Mesendoderm (in vitro differentiated cells): ENCODE measurements at regions not wholly inside any gene's neighbourhood (a gene's known extent, or its start where the extent isn't known, plus 50 kb on each side); places are given as distances from the start of the nearest gene placed in this dataset.

Experiments
- DNase-seq: peaks from one replicate; pipeline ENCODE4 v3.0.0; 2013
- H2AK5ac ChIP-seq: 2 replicates; pipeline ENCODE4 v1.6.1; 2013; ENCODE audit warnings: low read length, inconsistent platforms
- H2BK120ac ChIP-seq: 2 replicates; pipeline ENCODE4 v1.6.1; 2013; ENCODE audit warnings: low read depth, mild to moderate bottlenecking, low read length, moderate library complexity, mixed read lengths
- H2BK15ac ChIP-seq: replicated peaks from 2 replicates; pipeline ENCODE4 v1.6.1; 2013; ENCODE audit warnings: low read depth, mild to moderate bottlenecking, moderate library complexity
- H2BK5ac ChIP-seq: 2 replicates; pipeline ENCODE4 v1.6.1; 2013; ENCODE audit warnings: low read length, inconsistent platforms
- H3K18ac ChIP-seq: 2 replicates; pipeline ENCODE4 v1.6.1; 2013; ENCODE audit warnings: mild to moderate bottlenecking, low read length, mixed read lengths
- H3K23ac ChIP-seq: one replicate; pipeline ENCODE4 v1.6.1; 2013; ENCODE audit warnings: low read length
- H3K27ac ChIP-seq: 2 replicates; pipeline ENCODE4 v1.5.1; 2013; ENCODE audit warnings: low read depth, mild to moderate bottlenecking, inconsistent platforms, low read length, moderate library complexity
- H3K27me3 ChIP-seq: 2 replicates; pipeline ENCODE4 v1.6.1; 2013; ENCODE audit warnings: low read length, control low read depth, mild to moderate bottlenecking, inconsistent platforms; ENCODE audit not compliant: insufficient read depth, poor library complexity
- H3K36me3 ChIP-seq: 2 replicates; pipeline ENCODE4 v1.6.1; 2013; ENCODE audit warnings: low read length, inconsistent platforms; ENCODE audit not compliant: control insufficient read depth, insufficient read depth
- H3K4ac ChIP-seq: one replicate; pipeline ENCODE4 v1.6.1; 2013; ENCODE audit warnings: low read depth, mild to moderate bottlenecking, low read length, moderate library complexity
- H3K4me1 ChIP-seq: 2 replicates; pipeline ENCODE4 v1.6.1; 2013; ENCODE audit warnings: low read depth, low read length, inconsistent platforms; ENCODE audit not compliant: control insufficient read depth
- H3K4me2 ChIP-seq: 2 replicates; pipeline ENCODE4 v1.6.1; 2013; ENCODE audit warnings: low read length
- H3K4me3 ChIP-seq: 2 replicates; pipeline ENCODE4 v1.5.1; 2013; ENCODE audit warnings: mild to moderate bottlenecking, low read length
- H3K56ac ChIP-seq: one replicate; pipeline ENCODE4 v1.6.1; 2013; ENCODE audit warnings: low read length
- H3K79me1 ChIP-seq: 2 replicates; pipeline ENCODE4 v1.6.1; 2013; ENCODE audit warnings: low read length, inconsistent platforms
- H3K79me2 ChIP-seq: 2 replicates; pipeline ENCODE4 v1.6.1; 2013; ENCODE audit warnings: mild to moderate bottlenecking, low read length; ENCODE audit not compliant: control insufficient read depth, insufficient read depth
- H3K9ac ChIP-seq: 2 replicates; pipeline ENCODE4 v1.6.1; 2013; ENCODE audit warnings: low read length, inconsistent platforms
- H4K5ac ChIP-seq: one replicate; pipeline ENCODE4 v1.6.1; 2013; ENCODE audit warnings: low read length
- H4K8ac ChIP-seq: one replicate; pipeline ENCODE4 v1.6.1; 2013; ENCODE audit warnings: low read depth, mild to moderate bottlenecking, control low read depth, low read length, moderate library complexity
- WGBS: extraction: QIAGEN DNeasy Blood & Tissue Kit; methylation state at CpG from one replicate; pipeline ENCODE4 v1.1.7; 2013; ENCODE audit warnings: low lambda C conversion rate, missing lambda C conversion rate; ENCODE audit not compliant: insufficient coverage; ENCODE audit errors: extremely low coverage; 5-methylcytosine and 5-hydroxymethylcytosine counted together

GRCh38 chr2:144235050-144235449 is 284.9 kb downstream of the ZEB2 start:
- Histone ChIP-seq H3K27me3 (no peaks in the 10 kb centered on the region), H3K36me3 (no peaks in the 10 kb centered on the region), H3K4me3 (no peak overlapping the region), H4K8ac (no peak overlapping the region), H3K79me1 (no peaks in the 10 kb centered on the region), H3K23ac (no peak overlapping the region), H3K18ac (no peak overlapping the region), H3K27ac (no peak overlapping the region), H3K79me2 (no peaks in the 10 kb centered on the region), H3K4me1 (peaks cover 3% of the 10 kb centered on the region), H2BK15ac (no peak overlapping the region), H3K4me2 (no peak overlapping the region), H3K56ac (no peak overlapping the region), H2BK120ac (no peak overlapping the region), H4K5ac (no peak overlapping the region), H2AK5ac (no peak overlapping the region), H2BK5ac (no peak overlapping the region), H3K4ac (no peak overlapping the region), H3K9ac (no peak overlapping the region)
- no peak for DNase-seq
- WGBS = no CpG with 5 or more reads among the region's 1 CpG

DNA sequence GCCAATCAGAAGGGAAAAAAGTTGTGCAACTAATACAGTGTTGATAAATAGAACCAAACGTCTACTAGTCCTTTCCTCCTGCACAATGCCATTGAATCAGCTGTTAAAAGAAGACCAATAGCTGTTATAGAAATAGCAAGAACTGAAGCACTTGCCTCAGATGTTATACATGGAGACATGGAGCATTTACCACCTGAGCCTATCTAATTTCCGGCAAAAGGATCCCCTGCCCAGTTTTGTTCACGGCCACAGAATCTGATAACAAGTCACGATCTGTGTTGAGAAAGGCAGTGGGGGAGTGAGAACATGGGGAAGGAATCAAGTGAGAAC is 285.4 kb downstream of the ZEB2 start:
- H3K4ac ChIP-seq = no peak overlapping the region
- peaks cover 3% of the 10 kb centered on the region for H3K4me1 ChIP-seq
- no peak overlapping the region for H3K23ac ChIP-seq
- H2BK120ac ChIP-seq = no peak overlapping the region
- no peaks in the 10 kb centered on the region for H3K36me3 ChIP-seq
- H3K79me1 ChIP-seq = no peaks in the 10 kb centered on the region
- no peak overlapping the region for H3K4me2 ChIP-seq
- H2AK5ac ChIP-seq = no peak overlapping the region
- H4K8ac ChIP-seq = no peak overlapping the region
- H3K27ac ChIP-seq = no peak overlapping the region
- H3K27me3 ChIP-seq = no peaks in the 10 kb centered on the region
- no peak overlapping the region for H2BK15ac ChIP-seq
- no peak for DNase-seq
- no peak overlapping the region for H3K9ac ChIP-seq
- H3K79me2 ChIP-seq = no peaks in the 10 kb centered on the region
- no CpG with 5 or more reads among the region's 4 CpGs for WGBS
- no peak overlapping the region for H3K18ac ChIP-seq
- no peak overlapping the region for H3K4me3 ChIP-seq
- no peak overlapping the region for H4K5ac ChIP-seq
- H2BK5ac ChIP-seq = no peak overlapping the region
- H3K56ac ChIP-seq = no peak overlapping the region

DNA sequence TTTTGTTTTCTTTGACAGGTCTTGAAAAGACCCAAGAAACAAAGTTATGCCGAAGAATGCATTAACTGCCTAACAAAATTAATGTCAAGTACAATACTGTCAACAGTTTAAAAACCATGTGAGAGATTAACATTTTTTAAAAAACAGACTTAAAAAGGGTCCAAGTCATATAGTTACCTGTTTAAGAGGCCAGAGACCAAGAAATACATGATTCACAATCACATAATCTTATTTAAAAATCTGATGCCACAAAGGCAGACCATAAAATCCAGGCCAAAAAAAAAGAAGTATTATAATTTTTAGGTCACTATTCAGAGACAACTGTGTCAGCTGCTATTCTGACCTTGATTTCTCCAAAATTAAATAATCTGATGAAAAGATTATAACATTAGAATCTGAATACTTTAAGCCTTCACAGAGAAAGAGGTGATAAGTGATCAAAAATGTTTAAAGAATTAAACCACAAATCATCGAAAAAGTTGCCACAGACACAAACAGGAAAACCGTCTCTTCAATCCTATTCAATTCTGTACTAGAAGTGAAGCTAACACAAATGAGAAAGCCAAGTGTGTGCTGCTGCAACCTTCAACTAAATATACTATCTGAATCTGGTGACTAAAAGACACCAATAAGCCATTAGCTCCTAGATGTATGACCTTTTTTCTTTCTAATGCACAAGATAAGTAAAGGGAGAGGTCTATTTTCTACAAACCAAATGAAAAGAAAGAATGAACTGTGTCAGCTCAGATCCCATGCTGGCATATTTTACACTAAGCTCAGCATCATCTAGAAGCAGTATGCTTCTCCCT is 286.0 kb downstream of the ZEB2 start:
- Histone ChIP-seq H4K8ac (no peak overlapping the region), H3K27ac (no peak overlapping the region), H3K79me2 (no peaks in the 10 kb centered on the region), H3K9ac (no peak overlapping the region), H3K56ac (no peak overlapping the region), H3K79me1 (no peaks in the 10 kb centered on the region), H3K4ac (no peak overlapping the region), H3K27me3 (no peaks in the 10 kb centered on the region), H4K5ac (no peak overlapping the region), H3K4me1 (peaks cover 3% of the 10 kb centered on the region), H3K4me2 (no peak overlapping the region), H3K23ac (no peak overlapping the region), H2BK5ac (no peak overlapping the region), H2BK120ac (no peak overlapping the region), H2BK15ac (no peak overlapping the region), H3K4me3 (no peak overlapping the region), H2AK5ac (no peak overlapping the region), H3K36me3 (no peaks in the 10 kb centered on the region), H3K18ac (no peak overlapping the region)
- DNase-seq = no peak
- WGBS = no CpG with 5 or more reads among the region's 3 CpGs

DNA sequence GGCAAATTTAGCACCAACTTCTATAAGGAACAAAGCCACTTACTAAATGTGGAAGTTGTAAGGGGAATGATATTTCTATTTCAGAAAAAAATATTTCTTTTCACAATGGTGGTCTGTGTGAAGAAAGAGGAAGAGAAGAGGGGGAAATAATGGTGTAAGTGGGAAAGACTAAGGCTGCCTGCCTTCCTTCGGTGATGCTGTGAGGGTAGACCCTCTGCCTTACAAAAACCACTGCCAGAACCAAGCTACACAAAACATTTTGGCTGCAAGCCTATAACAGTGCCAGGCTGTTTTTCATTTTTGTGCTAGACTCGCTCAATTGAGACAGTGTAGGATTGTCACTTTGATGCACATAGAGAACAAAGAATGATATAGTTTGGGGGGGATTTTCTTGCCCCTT is 286.6 kb downstream of the ZEB2 start:
- no peaks in the 10 kb centered on the region for H3K79me2 ChIP-seq
- no peaks in the 10 kb centered on the region for H3K27me3 ChIP-seq
- H3K79me1 ChIP-seq = no peaks in the 10 kb centered on the region
- no peak overlapping the region for H2AK5ac ChIP-seq
- H3K4me1 ChIP-seq = peaks cover 3% of the 10 kb centered on the region
- WGBS = no CpG with 5 or more reads among the region's 2 CpGs
- H2BK15ac ChIP-seq = no peak overlapping the region
- no peak overlapping the region for H4K5ac ChIP-seq
- H3K4me2 ChIP-seq = no peak overlapping the region
- H3K36me3 ChIP-seq = no peaks in the 10 kb centered on the region
- DNase-seq = no peak
- no peak overlapping the region for H2BK5ac ChIP-seq
- H3K23ac ChIP-seq = no peak overlapping the region
- no peak overlapping the region for H3K56ac ChIP-seq
- no peak overlapping the region for H3K27ac ChIP-seq
- no peak overlapping the region for H3K9ac ChIP-seq
- H3K4me3 ChIP-seq = no peak overlapping the region
- H3K18ac ChIP-seq = no peak overlapping the region
- H4K8ac ChIP-seq = no peak overlapping the region
- no peak overlapping the region for H2BK120ac ChIP-seq
- H3K4ac ChIP-seq = no peak overlapping the region

- H3K79me2 ChIP-seq = no peaks in the 10 kb centered on the region
- H4K5ac ChIP-seq = no peak overlapping the region
- H2BK120ac ChIP-seq = no peak overlapping the region
- no peak overlapping the region for H4K8ac ChIP-seq
- no peak overlapping the region for H3K4me3 ChIP-seq
- H3K18ac ChIP-seq = no peak overlapping the region
- no peak overlapping the region for H2BK5ac ChIP-seq
- H3K27me3 ChIP-seq = no peaks in the 10 kb centered on the region
- no peak overlapping the region for H3K9ac ChIP-seq
- H3K4me1 ChIP-seq = no peaks in the 10 kb centered on the region
- H3K27ac ChIP-seq = no peak overlapping the region
- no peak overlapping the region for H3K4me2 ChIP-seq
- peak; percentile 39 for DNase-seq
- H3K56ac ChIP-seq = no peak overlapping the region
- WGBS = no CpG with 5 or more reads among the region's 1 CpG
- H2AK5ac ChIP-seq = no peak overlapping the region
- no peak overlapping the region for H3K23ac ChIP-seq
- H2BK15ac ChIP-seq = no peak overlapping the region
- H3K79me1 ChIP-seq = no peaks in the 10 kb centered on the region
- no peak overlapping the region for H3K4ac ChIP-seq
- H3K36me3 ChIP-seq = no peaks in the 10 kb centered on the region
Measured at GRCh38 chr2:144230448-144231085, 289.4 kb downstream of the ZEB2 start.
